Small intestine (tissue), 7 donors: ENCODE measurements at regions not wholly inside any gene's neighbourhood (a gene's known extent, or its start where the extent isn't known, plus 50 kb on each side); places are given as distances from the start of the nearest gene placed in this dataset.

Experiments used
- DNase-seq, 2 donors: peaks; one replicate each; pipeline versions ENCODE4 v3.0.0 to v3.0.0-alpha.2; 2013
- FAIRE-seq: peaks from 2 replicates; lab custom pipeline; 2012; peaks lifted over from hg19 to GRCh38; lab: Jason Lieb, UNC
- H3K27ac ChIP-seq, 3 donors: one replicate each; pipeline ENCODE4 v1.5.1; 2013; ENCODE audit warnings: low read length in 2 of 3, mild to moderate bottlenecking in 2 of 3, control low read depth in 1 of 3, inconsistent platforms in 1 of 3, low read depth in 1 of 3, moderate library complexity in 1 of 3
- H3K27me3 ChIP-seq, 3 donors: one replicate each; pipeline ENCODE4 v1.6.1; 2013; ENCODE audit warnings: low read length in 3 of 3, inconsistent platforms in 1 of 3; ENCODE audit not compliant: control insufficient read depth in 3 of 3, insufficient read depth in 3 of 3
- H3K36me3 ChIP-seq, 3 donors: one replicate each; pipeline ENCODE4 v1.6.1; 2013; ENCODE audit warnings: low read length in 3 of 3, inconsistent platforms in 1 of 3, low read depth in 1 of 3, mild to moderate bottlenecking in 1 of 3, moderate library complexity in 1 of 3; ENCODE audit not compliant: control insufficient read depth in 3 of 3, insufficient read depth in 2 of 3
- H3K4me1 ChIP-seq, 3 donors: one replicate each; pipeline ENCODE4 v1.6.1; 2013; ENCODE audit warnings: low read length in 2 of 3, inconsistent platforms in 1 of 3, low read depth in 1 of 3, mild to moderate bottlenecking in 1 of 3, moderate library complexity in 1 of 3; ENCODE audit not compliant: control insufficient read depth in 3 of 3, insufficient read depth in 2 of 3
- H3K4me3 ChIP-seq, 3 donors: one replicate each; pipeline ENCODE4 v1.5.1; 2013; ENCODE audit warnings: low read length in 3 of 3, control low read depth in 1 of 3, inconsistent platforms in 1 of 3, low read depth in 1 of 3, mild to moderate bottlenecking in 1 of 3, moderate library complexity in 1 of 3
- H3K9me3 ChIP-seq, 2 donors: one replicate each; pipeline ENCODE4 v1.6.1; 2013; ENCODE audit warnings: low read depth in 1 of 2, low read length in 1 of 2; ENCODE audit not compliant: control insufficient read depth in 2 of 2, insufficient read depth in 1 of 2
- WGBS, 3 donors: extraction: QIAGEN DNeasy Blood & Tissue Kit; methylation state at CpG; one replicate each; pipeline ENCODE4 v1.1.7; 2013; 5-methylcytosine and 5-hydroxymethylcytosine counted together
- donor health status: healthy with polysubstance abuse.
- donor health status: control.
- donor health status: control.
- donor health status: Bipolar disorder and iron deficiency.
- donor health status: healthy.

DNA sequence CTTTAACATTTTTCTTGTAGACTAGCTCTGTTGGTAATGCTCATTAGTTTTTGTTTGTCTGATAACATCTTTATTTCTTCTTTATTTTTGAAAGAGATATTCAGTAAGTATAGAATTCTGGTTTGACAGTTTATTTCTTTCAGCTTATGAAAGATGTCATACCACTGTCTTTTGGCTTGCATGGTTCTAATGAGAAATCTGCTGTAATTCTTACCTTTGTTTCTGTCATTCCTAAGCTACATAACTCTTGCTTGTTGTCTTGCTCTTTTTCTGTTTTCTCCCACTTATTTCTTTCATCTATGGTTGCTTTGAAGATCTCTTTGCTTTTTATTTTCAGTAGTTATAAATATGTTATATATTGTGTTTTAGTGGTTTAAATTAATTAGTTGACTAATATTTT is 87.2 kb upstream of the PEX5L start:
- no peaks in the 10 kb centered on the region for H3K4me1 ChIP-seq
- H3K36me3 ChIP-seq, result no peaks in the 10 kb centered on the region
- FAIRE-seq, result no peak

DNA sequence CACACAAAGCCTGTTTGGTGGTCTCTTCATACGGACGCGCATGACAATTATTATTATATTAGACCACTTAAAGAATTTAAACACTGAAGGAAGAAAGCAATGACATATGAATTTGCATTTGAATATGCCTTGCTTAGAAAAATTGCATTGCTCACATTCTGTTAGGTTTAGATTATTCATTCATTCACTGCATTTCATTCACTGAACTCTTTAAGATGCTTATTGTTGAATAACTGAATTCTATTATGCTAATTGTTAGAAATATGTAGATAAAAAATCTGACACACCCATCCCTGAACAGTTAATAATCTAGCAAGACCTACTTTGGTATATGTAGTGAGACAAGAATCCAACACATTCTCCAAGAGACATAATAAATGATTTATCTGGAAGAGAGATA is 94.4 kb upstream of the PEX5L start:
- no peaks in the 10 kb centered on the region for H3K27me3 ChIP-seq
- no peak for DNase-seq
- no peak for FAIRE-seq
- H3K36me3 ChIP-seq, result no peaks in the 10 kb centered on the region
- no peaks in the 10 kb centered on the region for H3K4me1 ChIP-seq
- peaks cover 0 to 5% of the 10 kb centered on the region in 2 donors for H3K9me3 ChIP-seq
- H3K27ac ChIP-seq, result no peak overlapping the region
- H3K4me3 ChIP-seq, result no peak overlapping the region
- 94 to 99% (median 95%) methylated on average over 3 of the region's 3 CpGs for WGBS, 3 donors

More for the DNA sequence above, 87.2 kb upstream of the PEX5L start:
- Histone ChIP-seq H3K27ac (no peak overlapping the region), H3K27me3 (no peaks in the 10 kb centered on the region), H3K9me3 (peaks cover 0 to 5% of the 10 kb centered on the region in 2 donors), H3K4me3 (no peak overlapping the region)
- no peak for DNase-seq

DNA sequence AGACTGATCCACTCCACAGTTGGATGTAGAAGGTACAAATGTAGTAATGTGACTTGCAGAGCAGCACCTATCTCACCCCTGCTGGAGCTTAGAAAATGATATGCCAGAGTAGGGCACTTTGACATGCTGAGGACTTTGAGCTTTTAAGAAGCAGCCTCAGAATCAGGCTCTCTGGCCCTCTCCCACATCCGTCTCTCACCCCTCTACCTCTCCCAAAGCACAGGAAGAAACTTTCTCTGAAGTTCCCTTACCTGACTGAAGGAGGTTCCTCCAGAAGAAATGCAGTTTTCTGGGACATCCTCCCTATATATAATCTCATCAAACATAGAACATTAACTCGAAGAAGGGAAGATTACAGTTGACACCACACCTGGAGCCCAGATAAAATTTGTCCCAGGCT is 98.4 kb upstream of the PEX5L start:
- Histone ChIP-seq H3K4me3 (no peak overlapping the region), H3K4me1 (no peaks in the 10 kb centered on the region), H3K27ac (no peak overlapping the region), H3K9me3 (no peaks in the 10 kb centered on the region), H3K27me3 (no peaks in the 10 kb centered on the region), H3K36me3 (no peaks in the 10 kb centered on the region)
- 24 to 51% (median 42%) methylated on average over 2 of the region's 2 CpGs for WGBS, 3 donors
- no peak for FAIRE-seq
- no peak for DNase-seq

DNA sequence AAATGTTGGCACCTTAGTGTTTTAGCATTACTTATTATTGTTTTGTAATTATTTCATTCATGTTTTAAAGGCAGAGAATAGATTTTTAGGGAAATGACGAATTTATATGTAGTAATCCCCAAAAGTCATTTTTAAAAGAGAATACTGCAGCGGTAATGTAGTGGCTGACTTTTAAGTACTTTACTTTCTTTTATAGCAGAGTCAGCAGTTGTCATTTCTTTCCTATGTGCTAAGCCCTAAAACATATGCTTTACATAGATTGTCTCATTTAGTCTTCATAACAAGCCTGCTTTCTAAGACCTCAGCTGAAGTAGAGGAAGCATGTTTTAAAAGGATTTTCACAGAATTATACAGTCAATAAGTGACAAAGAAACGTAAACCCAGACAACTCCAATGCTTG is 102.1 kb upstream of the PEX5L start:
- DNase-seq, result no peak
- H3K36me3 ChIP-seq, result no peaks in the 10 kb centered on the region
- no peaks in the 10 kb centered on the region for H3K4me1 ChIP-seq
- no peaks in the 10 kb centered on the region for H3K27me3 ChIP-seq
- no peak overlapping the region for H3K4me3 ChIP-seq
- H3K9me3 ChIP-seq, result no peaks in the 10 kb centered on the region
- no peak for FAIRE-seq
- WGBS, 3 donors, result 47 to 66% (median 53%) methylated on average over 3 of the region's 3 CpGs
- no peak overlapping the region for H3K27ac ChIP-seq

DNA sequence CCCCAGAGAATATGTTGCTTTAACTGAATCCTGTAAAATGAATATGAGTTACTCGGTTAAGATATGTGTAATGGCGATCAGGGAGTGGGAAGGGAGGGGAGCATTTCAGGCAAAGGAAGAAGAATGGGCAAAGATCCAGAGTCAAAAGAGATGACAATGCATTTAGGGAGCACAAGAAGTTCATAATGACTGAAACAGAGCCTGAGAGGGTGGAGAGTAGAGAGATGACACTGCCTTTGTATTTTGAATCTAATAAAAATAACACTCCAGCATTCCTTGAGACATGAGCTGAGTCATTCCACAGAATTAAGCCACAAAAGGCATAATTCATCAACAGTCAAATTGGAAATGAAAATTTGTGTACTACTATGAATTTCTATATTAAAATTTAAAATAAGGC is 105.3 kb upstream of the PEX5L start:
- DNase-seq (no peak), FAIRE-seq (no peak)
- H3K36me3 ChIP-seq, result no peaks in the 10 kb centered on the region
- no peaks in the 10 kb centered on the region for H3K27me3 ChIP-seq
- no peak overlapping the region for H3K4me3 ChIP-seq
- no peaks in the 10 kb centered on the region for H3K9me3 ChIP-seq
- H3K27ac ChIP-seq, result no peak overlapping the region
- 84 to 92% (median 85%) methylated on average over 2 of the region's 2 CpGs for WGBS, 3 donors
- H3K4me1 ChIP-seq, result no peaks in the 10 kb centered on the region

DNA sequence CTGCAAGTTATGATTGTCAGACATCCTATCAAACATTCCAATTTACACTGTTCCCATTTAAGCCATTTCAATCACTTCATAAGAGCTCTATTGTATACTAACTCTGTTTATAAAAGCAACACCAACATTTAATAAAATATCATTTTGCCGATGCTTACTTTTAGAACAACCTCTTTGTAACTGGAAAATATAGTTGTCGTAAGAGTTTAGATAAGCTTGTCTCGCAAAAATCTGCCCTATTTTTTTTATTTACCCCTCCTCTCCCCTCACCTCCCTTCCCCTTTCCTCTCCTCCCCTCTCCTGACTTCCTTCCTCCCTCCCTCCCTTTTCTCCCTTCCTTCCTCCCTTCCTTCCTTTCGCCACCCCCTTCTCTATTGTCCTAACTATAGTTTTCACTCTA is 105.7 kb upstream of the PEX5L start:
- FAIRE-seq (no peak), DNase-seq (no peak)
- Histone ChIP-seq H3K27ac (no peak overlapping the region), H3K4me3 (no peak overlapping the region), H3K9me3 (no peaks in the 10 kb centered on the region), H3K36me3 (no peaks in the 10 kb centered on the region), H3K4me1 (no peaks in the 10 kb centered on the region), H3K27me3 (no peaks in the 10 kb centered on the region)
- 84 to 91% (median 88%) methylated on average over 4 of the region's 4 CpGs for WGBS, 3 donors

DNA sequence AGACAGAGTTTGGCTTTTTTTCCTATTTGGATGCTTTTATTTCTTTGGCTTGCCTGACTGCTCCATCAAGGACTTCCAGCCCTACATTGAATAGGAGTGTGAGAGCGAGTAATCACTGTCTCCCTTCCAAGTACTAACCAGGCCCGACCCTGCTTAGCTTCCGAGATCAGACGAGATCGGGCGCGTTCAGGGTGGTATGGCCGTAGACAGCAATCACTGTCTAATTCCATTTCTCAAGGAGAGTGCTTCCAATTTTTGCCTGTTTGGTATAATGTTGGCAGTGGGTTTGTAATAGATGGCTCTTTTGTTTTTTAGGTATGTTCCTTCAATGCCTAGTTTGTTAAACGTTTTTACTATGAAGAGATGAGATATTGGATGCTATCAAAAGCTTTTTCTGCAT is 125.0 kb upstream of the PEX5L start:
- H3K36me3 ChIP-seq, result no peaks in the 10 kb centered on the region
- DNase-seq (no peak), FAIRE-seq (no peak)
- 84 to 87% (median 85%) methylated on average over 9 of the region's 9 CpGs for WGBS, 3 donors
- H3K27me3 ChIP-seq, result no peaks in the 10 kb centered on the region
- H3K4me1 ChIP-seq, result no peaks in the 10 kb centered on the region
- H3K4me3 ChIP-seq, result no peak overlapping the region
- no peaks in the 10 kb centered on the region for H3K9me3 ChIP-seq
- H3K27ac ChIP-seq, result no peak overlapping the region

DNA sequence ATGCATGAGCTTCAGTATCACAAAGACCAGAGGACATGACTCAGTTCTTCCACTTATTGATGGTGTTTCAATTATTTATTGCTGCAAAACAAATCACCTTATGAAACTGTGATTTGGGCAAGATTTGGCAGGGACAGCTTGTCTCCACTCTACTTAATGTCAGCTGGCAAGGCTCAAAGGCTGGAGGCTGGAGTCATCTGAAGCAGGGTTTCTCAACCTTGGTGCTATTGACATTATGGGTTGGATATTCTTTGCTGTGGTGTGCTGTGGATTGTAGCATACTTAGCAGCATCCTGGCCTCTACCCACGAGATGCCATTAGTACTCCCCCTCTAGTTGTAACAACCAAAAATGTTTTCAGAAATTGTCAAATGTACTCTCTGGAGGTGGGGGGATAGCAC is 138.8 kb upstream of the PEX5L start:
- WGBS, 3 donors, result 46 to 55% (median 54%) methylated on average over 1 of the region's 1 CpG
- DNase-seq (no peak), FAIRE-seq (no peak)
- H3K36me3 ChIP-seq, result no peaks in the 10 kb centered on the region
- no peaks in the 10 kb centered on the region for H3K4me1 ChIP-seq
- no peaks in the 10 kb centered on the region for H3K27me3 ChIP-seq
- H3K9me3 ChIP-seq, result no peaks in the 10 kb centered on the region
- no peak overlapping the region for H3K4me3 ChIP-seq
- no peak overlapping the region for H3K27ac ChIP-seq

DNA sequence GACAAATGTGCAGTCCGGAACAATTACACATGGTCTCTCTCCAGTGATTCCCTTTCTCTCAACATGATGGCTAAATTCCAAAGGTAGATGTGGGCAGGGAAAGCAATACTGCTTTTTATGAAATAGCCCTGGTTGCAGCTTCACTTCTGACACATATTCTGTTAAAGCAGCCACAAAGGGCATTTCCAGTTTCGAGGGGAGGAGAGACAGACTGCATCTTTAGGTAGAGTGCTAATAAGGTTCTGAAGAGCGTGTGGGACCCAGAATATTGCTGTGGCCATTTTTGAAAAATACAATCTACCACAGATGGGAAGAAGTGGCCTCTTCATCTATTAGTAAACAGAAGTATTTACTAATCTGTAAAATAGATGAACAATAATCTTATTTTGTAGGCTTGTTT is 139.3 kb upstream of the PEX5L start:
- WGBS, 3 donors, result 66 to 77% (median 70%) methylated on average over 3 of the region's 3 CpGs
- FAIRE-seq, result no peak
- H3K4me3 ChIP-seq, result no peak overlapping the region

More for the DNA sequence above, 139.3 kb upstream of the PEX5L start:
- no peaks in the 10 kb centered on the region for H3K9me3 ChIP-seq
- no peaks in the 10 kb centered on the region for H3K4me1 ChIP-seq
- no peak for DNase-seq
- H3K27me3 ChIP-seq, result no peaks in the 10 kb centered on the region
- no peak overlapping the region for H3K27ac ChIP-seq
- no peaks in the 10 kb centered on the region for H3K36me3 ChIP-seq
